ENCODE measurements at regions not wholly inside any gene's neighbourhood (a gene's known extent, or its start where the extent isn't known, plus 50 kb on each side); places are given as distances from the start of the nearest gene placed in this dataset.

GRCh38 chr16:55941552-55941951 lies 66.4 kb upstream of the CES5A start:
- no peak for DNase-seq

- DNase-seq: no peak
Observed at GRCh38 chr16:55938126-55938525, 63.0 kb upstream of the CES5A start.

- DNase-seq: no peak
Observed at GRCh38 chr16:55933038-55933437, 57.9 kb upstream of the CES5A start.

GRCh38 chr16:55930036-55930435 lies 54.9 kb upstream of the CES5A start:
- DNase-seq: no peak

- no peak for DNase-seq
Observed at GRCh38 chr16:55929181-55929580, 54.0 kb upstream of the CES5A start.

- no peak for DNase-seq
Observed at GRCh38 chr16:55925242-55925641, 50.1 kb upstream of the CES5A start.

Measured in T-helper 9 cell (primary cell).